HG03039 (cell line): ENCODE measurements at regions not wholly inside any gene's neighbourhood (a gene's known extent, or its start where the extent isn't known, plus 50 kb on each side); places are given as distances from the start of the nearest gene placed in this dataset.

ENCODE experiments used
- ATAC-seq: cut with Tn5 transposase; IDR thresholded peaks from one replicate; pipeline ENCODE4 v1.9.1; 2021; ENCODE audit warnings: mild to moderate bottlenecking, moderate library complexity; ENCODE audit not compliant: unreplicated experiment

DNA sequence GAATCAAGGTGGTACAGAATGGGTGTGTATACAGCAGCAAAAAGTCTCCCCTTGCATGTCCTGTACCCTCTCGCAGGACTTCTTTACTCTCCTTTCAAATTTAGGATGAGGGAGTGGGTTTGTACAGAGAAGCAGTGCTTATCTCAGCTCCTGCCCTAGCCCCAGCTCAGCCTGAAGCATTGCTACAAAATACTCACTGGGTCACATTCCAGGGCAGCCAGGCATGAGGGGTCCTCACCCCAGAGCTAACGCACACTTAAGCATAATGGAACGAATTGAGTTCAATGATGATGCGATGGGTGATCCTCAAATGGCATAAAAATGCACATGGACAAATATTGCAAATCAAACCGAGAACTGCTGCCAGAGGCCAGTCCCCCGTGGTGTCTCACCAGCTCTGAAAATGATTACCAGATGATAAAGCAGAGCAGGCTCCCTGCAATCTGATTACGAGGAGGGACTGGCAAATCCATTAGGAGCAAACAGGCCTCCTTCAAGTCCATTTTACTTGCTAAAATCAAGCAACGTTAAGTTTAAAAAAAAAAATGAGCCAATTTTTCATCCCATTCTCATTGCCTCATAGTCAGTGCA is 231.6 kb upstream of the TAS2R1 start:
- no peak for ATAC-seq

GRCh38 chr5:9859808-9860207 is 229.7 kb upstream of the TAS2R1 start:
- ATAC-seq: no peak

DNA sequence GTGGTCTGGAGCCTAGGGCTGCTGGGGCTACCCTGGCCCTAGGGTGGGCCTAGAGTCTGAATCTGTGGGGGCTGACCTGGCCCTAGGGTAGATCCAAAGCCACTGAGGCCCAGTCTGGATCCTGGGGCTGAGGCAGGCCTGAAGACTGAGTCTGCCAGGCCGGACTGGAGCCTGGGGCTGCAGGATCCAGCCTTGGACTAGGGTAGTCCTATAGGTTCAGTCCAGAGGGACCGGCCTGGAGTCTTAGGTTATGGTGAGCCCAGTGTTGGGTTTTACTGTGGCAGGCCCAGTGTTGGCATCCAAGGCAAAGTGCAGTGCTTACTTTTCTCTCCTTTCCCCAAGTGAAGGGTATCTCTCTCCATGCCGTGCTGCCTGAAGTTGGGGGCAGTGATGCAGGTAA is 227.9 kb upstream of the TAS2R1 start:
- no peak for ATAC-seq

DNA sequence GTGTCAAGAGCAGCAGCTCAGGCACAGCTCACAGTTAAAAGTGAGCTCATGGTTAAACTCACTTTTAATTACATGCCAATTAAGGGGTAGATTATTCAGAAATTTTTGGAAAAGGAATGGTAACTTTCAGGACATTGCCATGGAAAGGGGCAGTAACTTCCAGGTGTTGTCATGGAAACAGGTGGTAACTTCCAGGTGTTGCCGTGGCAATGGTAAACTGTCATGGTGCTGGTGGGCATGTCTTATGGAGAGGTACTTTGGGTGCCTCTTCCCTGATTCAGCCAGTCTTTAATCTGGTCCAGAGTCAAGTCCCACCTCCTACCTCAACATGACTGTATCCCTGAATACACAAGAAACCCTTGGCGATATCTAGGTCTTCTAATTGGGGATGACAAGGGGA is 223.2 kb upstream of the TAS2R1 start:
- no peak for ATAC-seq

GRCh38 chr5:9852671-9853070 is 222.5 kb upstream of the TAS2R1 start:
- ATAC-seq: no peak

DNA sequence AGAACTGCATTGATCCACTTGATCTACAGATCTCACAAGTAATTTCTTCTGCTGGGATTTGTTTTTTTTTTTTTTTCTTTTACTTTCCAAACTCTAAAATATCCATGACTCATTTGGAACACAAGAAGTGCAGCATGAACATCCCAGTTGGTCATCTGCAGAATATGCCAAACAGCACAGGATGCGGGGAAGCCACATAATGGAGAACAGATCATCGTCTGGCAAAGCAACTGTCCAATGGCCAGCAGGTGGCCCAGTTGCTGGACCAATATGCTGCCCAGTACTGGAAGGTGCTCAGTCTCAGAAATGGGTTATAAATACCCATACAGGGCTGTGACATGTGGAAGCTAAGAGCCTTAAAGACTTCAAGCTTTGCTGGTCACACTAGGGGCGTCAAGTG is 221.3 kb upstream of the TAS2R1 start:
- no peak for ATAC-seq

GRCh38 chr5:9850456-9850855 is 220.3 kb upstream of the TAS2R1 start:
- no peak for ATAC-seq

DNA sequence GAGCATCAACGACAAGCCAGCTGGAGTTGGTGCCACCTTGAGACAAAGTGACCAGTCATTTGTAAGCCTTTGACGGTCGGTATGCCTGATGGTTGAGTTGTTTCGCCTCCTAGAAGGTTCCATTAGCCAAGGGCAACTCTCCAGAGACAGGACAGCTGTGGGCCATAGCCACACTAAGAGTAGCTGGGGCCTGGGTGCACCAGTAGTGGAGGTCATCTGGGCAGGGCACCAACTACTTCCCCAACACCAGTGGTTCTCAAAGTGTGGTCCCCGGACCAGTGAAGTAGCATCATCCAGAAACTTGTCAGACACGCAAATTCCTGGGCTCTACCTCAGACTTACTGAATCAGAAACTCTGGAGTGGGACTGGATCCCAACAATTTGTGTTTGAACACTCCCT is 217.5 kb upstream of the TAS2R1 start:
- no peak for ATAC-seq

GRCh38 chr5:9845185-9845584 is 215.0 kb upstream of the TAS2R1 start:
- ATAC-seq: no peak

GRCh38 chr5:9841516-9842170 is 211.5 kb upstream of the TAS2R1 start:
- no peak for ATAC-seq

- no peak for ATAC-seq
These were observed 208.8 kb upstream of the TAS2R1 start for GRCh38 chr5:9838916-9839315.

DNA sequence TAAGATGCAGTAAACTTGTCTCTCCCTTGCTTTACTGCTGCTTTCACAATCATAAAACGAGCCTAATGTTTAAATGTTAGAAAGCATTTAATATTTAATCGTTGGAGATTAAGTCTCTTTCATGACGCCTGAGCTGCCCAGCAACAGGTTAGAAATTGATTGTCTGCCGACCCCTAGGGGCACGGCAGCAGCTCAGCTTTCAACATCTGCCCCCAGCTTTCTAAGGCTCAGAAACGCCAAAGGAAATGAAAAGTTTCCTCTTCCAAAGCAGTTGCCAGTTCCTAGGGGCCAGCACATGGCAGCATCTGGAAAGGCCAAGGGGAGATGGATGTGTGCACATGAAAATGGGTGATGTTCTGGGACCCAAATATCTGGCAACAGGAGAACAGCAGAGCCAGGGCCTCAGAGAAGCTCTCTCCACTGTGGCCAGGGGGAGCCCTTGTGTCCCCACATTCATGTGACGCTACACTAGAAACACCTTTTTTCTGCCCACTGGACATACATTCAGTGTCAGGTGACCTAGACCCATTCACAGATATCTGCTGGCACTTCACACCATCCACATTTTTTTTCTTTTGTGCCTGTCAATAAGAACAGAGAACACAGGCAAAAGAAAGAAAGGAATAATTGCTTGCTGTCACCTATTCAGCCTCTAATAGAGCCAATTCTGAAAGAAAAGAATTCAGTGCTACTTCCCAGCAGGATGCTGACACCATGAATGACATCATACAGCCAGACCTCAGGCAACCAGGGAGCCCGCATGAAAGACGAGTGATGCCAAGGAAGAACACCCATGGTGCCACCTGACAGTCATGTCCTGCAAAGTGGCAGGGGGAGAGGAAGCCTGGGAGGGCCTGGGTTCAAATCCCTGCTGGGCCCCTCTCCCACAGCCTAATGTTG is 205.0 kb upstream of the TAS2R1 start:
- ATAC-seq: no peak

DNA sequence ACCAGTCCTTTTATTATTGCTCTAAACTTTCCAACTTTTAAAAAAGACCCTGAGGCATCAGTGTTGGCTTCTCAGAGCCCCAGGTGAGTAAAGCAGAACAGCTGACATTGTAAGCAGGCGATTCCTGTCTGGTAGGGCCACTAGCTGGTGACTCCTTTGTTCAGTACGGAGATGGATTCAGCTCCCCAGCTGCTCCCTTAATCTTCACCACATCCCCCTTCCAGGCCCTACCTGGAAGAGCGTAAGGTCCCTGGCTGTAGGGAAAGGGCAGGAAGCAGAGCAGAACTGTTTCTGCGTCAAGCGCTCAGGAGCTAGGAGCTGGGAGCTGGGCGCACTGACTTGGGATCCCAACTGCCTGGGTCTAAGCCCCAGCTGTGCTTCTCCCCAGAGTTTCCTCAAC is 203.7 kb upstream of the TAS2R1 start:
- no peak for ATAC-seq

- ATAC-seq: no peak
These were observed 202.8 kb upstream of the TAS2R1 start for GRCh38 chr5:9832921-9833320.

- no peak for ATAC-seq
These were observed 201.7 kb upstream of the TAS2R1 start for GRCh38 chr5:9831823-9832222.

GRCh38 chr5:9830184-9830583 is 200.0 kb upstream of the TAS2R1 start:
- ATAC-seq: no peak

GRCh38 chr5:9829621-9830020 is 199.5 kb upstream of the TAS2R1 start:
- no peak for ATAC-seq

DNA sequence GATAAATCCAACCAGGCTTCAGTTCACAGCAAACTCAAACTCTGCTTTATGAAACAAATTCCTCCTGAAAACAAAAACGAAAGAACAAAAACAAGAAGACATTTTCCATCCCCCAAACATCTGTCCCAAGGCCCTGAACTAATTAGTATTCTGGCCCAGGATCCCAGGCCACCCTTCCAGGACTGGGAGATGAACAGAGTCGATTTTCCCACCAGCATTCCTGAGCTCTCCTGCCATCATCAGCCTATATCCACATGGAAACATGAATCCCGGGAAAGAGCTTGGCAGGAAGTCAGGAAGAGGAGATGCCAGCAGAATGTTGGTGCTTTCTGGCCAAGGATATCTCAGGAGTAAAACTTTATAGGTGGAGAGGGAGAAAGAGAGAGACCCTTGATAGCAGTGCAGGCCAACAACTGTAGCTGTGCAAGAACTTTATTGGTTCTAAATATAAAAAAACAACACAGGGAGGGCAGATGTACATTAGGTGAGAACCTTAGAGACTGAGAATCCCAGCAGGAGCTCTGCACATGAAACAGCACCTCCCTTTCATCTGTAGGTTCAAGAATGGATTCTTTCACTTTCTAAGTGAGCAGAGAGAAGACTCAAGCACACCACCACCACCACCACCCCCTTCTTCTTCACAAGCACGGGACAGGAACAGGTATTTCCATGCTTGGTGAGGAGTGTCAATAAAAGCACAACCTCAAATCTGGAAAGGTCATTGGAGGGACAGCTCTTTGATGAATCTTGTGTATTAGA is 190.7 kb upstream of the TAS2R1 start:
- ATAC-seq: no peak

GRCh38 chr5:9818340-9818845 is 188.2 kb upstream of the TAS2R1 start:
- no peak for ATAC-seq

GRCh38 chr5:9817819-9818218 is 187.7 kb upstream of the TAS2R1 start:
- ATAC-seq: no peak

DNA sequence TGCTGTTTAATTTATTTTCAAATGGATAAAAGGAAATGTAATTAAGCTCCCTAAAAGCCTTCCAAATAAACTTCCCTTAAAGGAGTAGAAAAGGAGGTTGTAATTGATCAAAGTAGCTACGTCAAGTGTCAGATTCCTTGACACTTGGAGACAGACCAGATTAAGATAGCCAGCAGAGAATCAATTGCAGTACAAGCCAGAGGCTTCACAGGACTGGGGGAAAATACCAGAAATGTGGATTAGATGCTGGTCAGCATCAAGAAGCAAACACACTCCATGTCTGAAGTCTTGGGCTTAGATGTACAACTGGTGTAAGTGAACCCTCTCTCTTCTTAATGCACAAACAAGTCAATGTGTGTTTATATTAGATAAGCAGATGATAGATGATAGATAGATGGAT is 184.9 kb upstream of the TAS2R1 start:
- ATAC-seq: no peak
